CD4-positive, alpha-beta T cell (primary cell): ENCODE measurements at regions not wholly inside any gene's neighbourhood (a gene's known extent, or its start where the extent isn't known, plus 50 kb on each side); places are given as distances from the start of the nearest gene placed in this dataset.

Experiments
- ATAC-seq: fragments of 200-7000 bp; cut with Tn5 transposase; one replicate; pipeline ENCODE4 v1.10.0; 2022; ENCODE audit warnings: mild to moderate bottlenecking; ENCODE audit not compliant: poor library complexity
- CTCF ChIA-PET: fragments of 350-600 bp; sonication (Branson Sonifier 250); formaldehyde crosslinking; loops from one replicate; lab custom pipeline; 2021; ENCODE audit warnings: antibody characterized with exemption, inconsistent platforms; lab: Charles Lee
- POLR2A ChIA-PET: fragments of 350-600 bp; sonication (Branson Sonifier 250); formaldehyde crosslinking; loops from one replicate; lab custom pipeline; 2021; ENCODE audit warnings: antibody characterized with exemption, inconsistent platforms; lab: Charles Lee
- DNase-seq, 14 experiments: peaks; one replicate each; pipeline ENCODE4 v3.0.0-alpha.2; 2013 to 2020; ENCODE audit warnings: mixed read lengths in 2 of 14
- H3K27ac ChIP-seq, 2 donors: one replicate each; pipeline versions ENCODE4 v1.5.1 to v1.7.0; 2013; ENCODE audit warnings: low read length in 2 of 2, low read depth in 1 of 2, mild to moderate bottlenecking in 1 of 2
- H3K27me3 ChIP-seq, 2 experiments: 1 replicate in 1 of 2; 2 replicates in 1 of 2; pipeline versions ENCODE4 v1.6.1 to v1.7.0; 2013; ENCODE audit warnings: low read length in 2 of 2, control low read depth in 1 of 2, mild to moderate bottlenecking in 1 of 2, moderate library complexity in 1 of 2; ENCODE audit not compliant: insufficient read depth in 2 of 2, control insufficient read depth in 1 of 2
- H3K36me3 ChIP-seq: one replicate; pipeline ENCODE4 v1.6.1; 2013; ENCODE audit warnings: low read length, control low read depth; ENCODE audit not compliant: insufficient read depth
- H3K4me1 ChIP-seq: one replicate; pipeline ENCODE4 v1.6.1; 2013; ENCODE audit warnings: low read length, control low read depth; ENCODE audit not compliant: insufficient read depth
- H3K4me3 ChIP-seq: one replicate; pipeline ENCODE4 v1.5.1; 2013; ENCODE audit warnings: mild to moderate bottlenecking, low read length, moderate library complexity
- H3K9me3 ChIP-seq, 2 experiments: 1 replicate in 1 of 2; 2 replicates in 1 of 2; pipeline versions ENCODE4 v1.6.1 to v1.7.0; 2013; ENCODE audit warnings: low read length in 2 of 2, mild to moderate bottlenecking in 2 of 2, control low read depth in 1 of 2, moderate library complexity in 1 of 2; ENCODE audit not compliant: control insufficient read depth in 1 of 2, insufficient read depth in 1 of 2
- H3K27ac Mint-ChIP-seq: one replicate; pipeline ENCODE4 v1.8.0; 2020; ENCODE audit warnings: mixed read lengths
- H3K27me3 Mint-ChIP-seq: one replicate; pipeline ENCODE4 v1.8.0; 2021; ENCODE audit warnings: mixed read lengths
- H3K36me3 Mint-ChIP-seq: one replicate; pipeline ENCODE4 v1.8.0; 2021; ENCODE audit warnings: low read depth, mixed read lengths
- H3K4me1 Mint-ChIP-seq: one replicate; pipeline ENCODE4 v1.8.0; 2021; ENCODE audit warnings: low read depth, mixed read lengths
- H3K4me3 Mint-ChIP-seq: one replicate; pipeline ENCODE4 v1.8.0; 2020; ENCODE audit warnings: mild to moderate bottlenecking, mixed read lengths
- H3K9me3 Mint-ChIP-seq: one replicate; pipeline ENCODE4 v1.8.0; 2020; ENCODE audit warnings: mixed read lengths
- CTCF ChIP-seq: fragments of 200-600 bp; IDR thresholded peaks from one replicate; pipeline ENCODE4 v1.8.0; 2022; ENCODE audit warnings: antibody characterized with exemption, mild to moderate bottlenecking
- intact Hi-C, 2 experiments: fragments of 100-400 bp; cut with DNase I in 1 of 2; cut with micrococcal nuclease in 1 of 2; formaldehyde crosslinking; loops; one replicate each; pipeline versions ENCODE4 v1.15.1 to v1.9.0; 2023 to 2025; cut with DNase I, micrococcal nuclease

DNA sequence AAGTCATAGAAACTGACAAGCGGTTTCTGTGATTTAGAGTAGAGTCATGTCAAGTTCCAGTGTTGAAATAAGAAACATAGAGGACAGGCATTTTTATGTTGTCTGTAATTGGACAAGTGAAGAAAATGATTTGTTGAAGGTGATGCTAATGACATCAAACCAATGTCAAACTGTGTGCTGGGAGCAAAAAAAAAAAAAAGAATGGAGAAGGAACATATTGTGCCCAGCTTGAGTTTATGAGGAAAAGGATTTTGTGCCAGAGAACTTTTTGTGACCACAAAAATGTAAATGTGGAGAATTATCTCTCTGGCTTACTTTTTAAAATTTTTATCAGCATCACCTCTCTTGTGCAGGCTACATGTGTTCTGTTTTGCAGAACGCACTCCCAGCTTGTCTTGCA is 495.7 kb downstream of the RAPGEF2 start:
- CTCF ChIA-PET, result no interaction called here
- Histone ChIP-seq H3K9me3 (no peaks in the 10 kb centered on the region), H3K4me1 (no peaks in the 10 kb centered on the region), H3K27ac (no peak overlapping the region), H3K4me3 (no peak overlapping the region), H3K27me3 (no peaks in the 10 kb centered on the region), H3K36me3 (no peaks in the 10 kb centered on the region)
- no peak for ATAC-seq
- Mint-ChIP-seq H3K27ac (no peak overlapping the region), H3K4me1 (no peaks in the 10 kb centered on the region), H3K27me3 (no peaks in the 10 kb centered on the region), H3K9me3 (no peaks in the 10 kb centered on the region), H3K36me3 (no peaks in the 10 kb centered on the region), H3K4me3 (no peak overlapping the region)
- no peak for TF ChIP-seq CTCF
- POLR2A ChIA-PET, result no interaction called here
- DNase-seq, result no peak
- intact Hi-C loops, result no loop called here

GRCh38 chr4:159600061-159600460 is 497.2 kb downstream of the RAPGEF2 start:
- H3K4me3 Mint-ChIP-seq, result no peak overlapping the region
- no peak overlapping the region for H3K4me3 ChIP-seq
- no peaks in the 10 kb centered on the region for H3K4me1 ChIP-seq
- H3K27me3 ChIP-seq, result no peaks in the 10 kb centered on the region
- no peak overlapping the region for H3K27ac Mint-ChIP-seq
- no peaks in the 10 kb centered on the region for H3K36me3 Mint-ChIP-seq
- H3K27ac ChIP-seq, result no peak overlapping the region
- H3K9me3 Mint-ChIP-seq, result no peaks in the 10 kb centered on the region
- no peaks in the 10 kb centered on the region for H3K9me3 ChIP-seq
- H3K36me3 ChIP-seq, result no peaks in the 10 kb centered on the region
- no peak for ATAC-seq
- intact Hi-C loops, result no loop called here
- no peak for TF ChIP-seq CTCF
- POLR2A ChIA-PET, result no interaction called here
- no peak for DNase-seq
- H3K4me1 Mint-ChIP-seq, result no peaks in the 10 kb centered on the region
- CTCF ChIA-PET, result no interaction called here
- H3K27me3 Mint-ChIP-seq, result no peaks in the 10 kb centered on the region

DNA sequence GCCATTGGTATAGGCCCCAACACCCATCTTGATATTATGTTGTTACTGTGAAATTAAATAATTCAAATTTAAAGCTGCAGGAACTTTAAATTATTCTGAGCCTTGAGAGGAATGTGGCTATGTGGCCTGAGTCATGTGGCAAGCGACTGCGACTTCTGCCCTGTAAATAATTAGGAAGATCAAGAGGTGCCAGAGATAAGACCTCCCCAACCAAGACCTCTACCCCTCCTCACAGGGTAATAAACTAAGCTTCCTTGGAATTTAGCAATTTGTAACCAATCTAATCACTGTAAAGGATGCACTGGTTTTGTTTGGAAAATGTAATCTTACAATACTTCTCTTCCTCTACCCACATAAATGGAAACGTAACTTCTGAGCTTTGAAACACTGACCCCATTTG is 501.9 kb downstream of the RAPGEF2 start:
- DNase-seq (no peak), ATAC-seq (no peak)
- no peaks in the 10 kb centered on the region for H3K36me3 Mint-ChIP-seq
- Histone ChIP-seq H3K4me3 (no peak overlapping the region), H3K27ac (no peak overlapping the region), H3K4me1 (no peaks in the 10 kb centered on the region), H3K9me3 (no peaks in the 10 kb centered on the region), H3K36me3 (no peaks in the 10 kb centered on the region), H3K27me3 (no peaks in the 10 kb centered on the region)
- no peak overlapping the region for H3K4me3 Mint-ChIP-seq
- CTCF ChIA-PET, result no interaction called here
- peaks cover 3% of the 10 kb centered on the region for H3K9me3 Mint-ChIP-seq
- no peaks in the 10 kb centered on the region for H3K4me1 Mint-ChIP-seq
- POLR2A ChIA-PET, result no interaction called here
- no peaks in the 10 kb centered on the region for H3K27me3 Mint-ChIP-seq
- intact Hi-C loops, result no loop called here
- TF ChIP-seq CTCF, result no peak
- H3K27ac Mint-ChIP-seq, result no peak overlapping the region
